Activated naive CD8-positive, alpha-beta T cell treated with anti-CD3 and anti-CD28 coated beads, Interleukin-2, amount 10 ng/mL, durations not matched to agents 7 days and 5 days (primary cell): ENCODE measurements at regions not wholly inside any gene's neighbourhood (a gene's known extent, or its start where the extent isn't known, plus 50 kb on each side); places are given as distances from the start of the nearest gene placed in this dataset.

Experiments used
- ATAC-seq: fragments of 150-1000 bp; cut with Tn5 transposase; one replicate; pipeline ENCODE4 v1.10.0; 2021; ENCODE audit warnings: low read depth, moderate library complexity
- POLR2A ChIA-PET: fragments of 350-600 bp; sonication (Branson Sonifier 250); formaldehyde crosslinking; loops from one replicate; lab custom pipeline; 2021; ENCODE audit warnings: antibody characterized with exemption; lab: Charles Lee
- DNase-seq: peaks from one replicate; pipeline ENCODE4 v3.0.0; 2021
- H3K27ac Mint-ChIP-seq: one replicate; pipeline ENCODE4 v1.8.0; 2022; ENCODE audit warnings: mild to moderate bottlenecking, mixed read lengths
- H3K27me3 Mint-ChIP-seq: one replicate; pipeline ENCODE4 v1.8.0; 2022; ENCODE audit warnings: mild to moderate bottlenecking, moderate library complexity, mixed read lengths
- H3K36me3 Mint-ChIP-seq: one replicate; pipeline ENCODE4 v1.8.0; 2021; ENCODE audit warnings: mild to moderate bottlenecking, mixed read lengths
- H3K4me1 Mint-ChIP-seq: one replicate; pipeline ENCODE4 v1.8.0; 2021; ENCODE audit warnings: mixed read lengths
- H3K4me3 Mint-ChIP-seq: one replicate; pipeline ENCODE4 v1.8.0; 2022; ENCODE audit warnings: mild to moderate bottlenecking, moderate library complexity, mixed read lengths
- H3K9me3 Mint-ChIP-seq: one replicate; pipeline ENCODE4 v1.8.0; 2021; ENCODE audit warnings: mixed read lengths

DNA sequence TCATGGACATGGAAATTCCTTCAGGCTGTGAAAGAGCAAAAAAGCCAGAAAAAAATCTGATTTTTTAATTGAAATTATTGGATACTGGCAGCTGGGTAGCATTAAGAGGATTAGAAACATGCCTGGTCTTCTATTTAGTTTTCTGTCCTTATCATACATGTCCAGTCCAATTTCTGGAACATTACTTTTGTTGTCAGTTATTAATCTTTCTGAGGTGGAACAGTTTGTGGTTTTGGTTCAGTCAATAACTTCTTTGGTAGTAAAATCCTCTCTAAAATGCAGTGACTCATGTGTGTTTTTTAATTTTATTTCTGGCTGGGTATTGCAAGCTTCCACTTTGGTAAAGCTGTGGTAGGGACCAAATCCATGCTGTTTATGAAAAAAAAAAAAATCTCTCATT is 687.0 kb upstream of the ADGRL2 start:
- Mint-ChIP-seq H3K9me3 (peaks cover 2% of the 10 kb centered on the region), H3K4me1 (no peaks in the 10 kb centered on the region), H3K27ac (no peak overlapping the region), H3K4me3 (no peak overlapping the region), H3K27me3 (no peaks in the 10 kb centered on the region), H3K36me3 (no peaks in the 10 kb centered on the region)
- DNase-seq, result no peak
- POLR2A ChIA-PET, result no interaction called here
- no peak for ATAC-seq

DNA sequence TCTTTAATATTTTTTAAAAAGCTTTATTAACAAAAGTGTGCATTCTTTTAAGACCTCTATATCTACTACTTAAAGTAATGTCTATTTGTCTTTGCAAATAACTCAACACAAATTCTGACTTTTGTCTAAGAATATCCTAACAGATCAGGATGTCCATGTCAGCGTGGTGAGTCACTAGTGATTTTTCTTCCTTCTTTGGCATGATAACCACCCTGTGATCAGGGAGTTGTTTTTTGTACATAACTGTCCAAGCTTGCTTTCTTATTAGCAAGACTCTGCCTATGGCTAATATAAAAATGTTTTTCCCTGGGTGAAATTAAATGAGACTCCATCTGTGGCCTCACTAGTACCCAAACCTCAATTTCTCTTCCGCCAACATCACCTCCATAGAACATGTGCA is 688.9 kb upstream of the ADGRL2 start:
- Mint-ChIP-seq H3K9me3 (peaks cover 2% of the 10 kb centered on the region), H3K4me3 (no peak overlapping the region), H3K27me3 (no peaks in the 10 kb centered on the region), H3K36me3 (no peaks in the 10 kb centered on the region), H3K4me1 (no peaks in the 10 kb centered on the region), H3K27ac (no peak overlapping the region)
- no peak for DNase-seq
- ATAC-seq, result no peak
- POLR2A ChIA-PET, result no interaction called here

DNA sequence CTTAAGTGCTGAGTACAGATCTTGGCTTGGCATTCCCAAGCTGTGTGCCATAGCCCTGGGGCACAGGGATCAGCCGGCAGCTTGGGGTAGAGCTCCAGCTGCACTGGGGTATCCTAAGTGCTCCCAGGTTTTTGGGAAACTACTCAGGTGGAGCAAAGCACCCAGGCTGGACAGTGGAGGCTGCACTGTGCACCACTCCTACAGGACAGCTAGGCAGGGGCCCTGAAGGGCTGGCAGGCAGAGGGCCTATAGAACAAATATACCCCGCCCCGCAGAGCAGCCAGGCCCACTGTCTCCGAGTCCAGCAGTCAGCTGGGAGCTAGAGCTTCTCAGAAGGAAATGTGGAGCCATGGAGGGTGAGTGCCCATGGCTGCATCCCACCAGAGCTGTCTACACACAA is 691.7 kb upstream of the ADGRL2 start:
- POLR2A ChIA-PET, result no interaction called here
- ATAC-seq (no peak), DNase-seq (no peak)
- no peaks in the 10 kb centered on the region for H3K36me3 Mint-ChIP-seq
- H3K4me3 Mint-ChIP-seq, result no peak overlapping the region
- no peak overlapping the region for H3K27ac Mint-ChIP-seq
- H3K27me3 Mint-ChIP-seq, result no peaks in the 10 kb centered on the region
- peaks cover 2% of the 10 kb centered on the region for H3K9me3 Mint-ChIP-seq
- H3K4me1 Mint-ChIP-seq, result no peaks in the 10 kb centered on the region

DNA sequence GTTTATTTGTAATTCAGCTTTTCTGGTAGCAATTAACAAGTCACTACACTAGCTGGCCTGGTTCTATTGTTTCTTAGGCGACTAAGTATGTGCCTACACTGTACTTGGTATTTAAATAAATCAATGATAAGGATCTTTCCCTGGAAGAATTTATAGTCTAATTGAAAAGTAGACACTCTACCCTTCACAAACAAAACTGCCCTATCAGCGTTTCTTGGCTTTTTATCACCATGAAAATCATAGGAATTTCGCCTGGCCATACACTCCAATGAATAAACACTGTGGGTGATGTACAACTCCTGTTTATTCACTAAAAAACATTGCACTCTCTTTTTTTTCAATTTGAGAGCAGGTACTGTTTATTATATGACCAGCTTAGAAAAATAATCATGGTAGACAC is 702.9 kb upstream of the ADGRL2 start:
- no peak for DNase-seq
- no peak overlapping the region for H3K4me3 Mint-ChIP-seq

DNA sequence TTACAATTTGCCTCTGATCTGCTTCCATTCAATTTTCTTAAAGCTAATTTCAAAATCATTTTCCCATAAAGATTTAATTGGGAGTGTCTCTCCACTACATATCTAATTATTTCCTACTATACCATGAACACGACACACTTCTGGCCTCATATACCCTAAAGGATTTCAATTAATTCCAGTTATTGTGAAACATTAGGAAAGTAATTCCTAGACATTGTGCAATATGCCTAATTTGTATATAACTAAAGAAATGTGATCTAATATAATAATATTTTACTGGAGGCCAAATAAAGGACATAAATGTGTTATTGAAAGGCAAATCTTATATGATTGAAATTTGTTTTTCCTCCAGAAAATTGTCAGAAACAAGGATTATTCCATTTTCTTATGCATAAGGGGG is 727.2 kb upstream of the ADGRL2 start:
- ATAC-seq, result no peak
- POLR2A ChIA-PET, result no interaction called here

More for the DNA sequence above, 702.9 kb upstream of the ADGRL2 start:
- Mint-ChIP-seq H3K4me1 (no peaks in the 10 kb centered on the region), H3K27ac (no peak overlapping the region), H3K36me3 (no peaks in the 10 kb centered on the region), H3K9me3 (peaks cover 2% of the 10 kb centered on the region), H3K27me3 (no peaks in the 10 kb centered on the region)
- POLR2A ChIA-PET, result no interaction called here
- ATAC-seq, result no peak

DNA sequence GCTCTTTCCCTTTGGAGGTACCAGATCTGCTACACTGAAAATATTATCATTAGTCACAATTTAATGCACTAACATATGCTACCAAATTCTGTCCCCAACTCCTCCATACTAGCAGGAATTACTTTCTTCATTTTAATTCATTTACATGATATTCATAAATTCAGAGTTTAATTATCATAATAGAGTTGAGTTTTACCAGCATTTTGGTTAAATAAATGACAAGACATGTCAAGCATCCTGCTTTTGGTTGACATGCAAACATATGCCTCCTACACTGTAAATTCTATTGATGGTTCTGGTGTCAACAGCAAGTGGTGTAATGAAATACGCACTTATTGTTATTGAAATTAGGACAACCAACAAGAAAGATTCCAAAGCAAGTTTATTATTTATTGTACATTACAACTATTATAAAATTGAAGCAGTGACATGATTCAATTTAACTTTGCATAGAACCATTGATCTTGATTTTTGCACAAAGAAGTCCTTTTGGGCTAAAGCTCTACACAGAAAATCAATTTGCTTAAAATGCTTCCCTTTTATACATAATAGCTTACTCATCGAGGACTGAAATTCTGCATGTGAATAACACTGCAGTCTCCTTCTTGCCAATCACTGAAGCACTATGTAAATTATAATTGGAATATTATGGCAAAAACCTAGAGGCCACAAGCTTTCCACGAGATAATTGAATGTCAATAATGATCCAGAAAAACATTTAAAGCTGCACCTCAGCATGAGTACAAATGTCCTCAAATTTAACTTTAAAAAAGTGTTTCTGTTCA is 728.6 kb upstream of the ADGRL2 start:
- no peak overlapping the region for H3K4me3 Mint-ChIP-seq
- DNase-seq, result no peak
- no peaks in the 10 kb centered on the region for H3K4me1 Mint-ChIP-seq
- H3K27ac Mint-ChIP-seq, result no peak overlapping the region
- no peaks in the 10 kb centered on the region for H3K27me3 Mint-ChIP-seq
- ATAC-seq, result no peak
- peaks cover 3% of the 10 kb centered on the region for H3K9me3 Mint-ChIP-seq
- POLR2A ChIA-PET, result no interaction called here
- no peaks in the 10 kb centered on the region for H3K36me3 Mint-ChIP-seq

More for the DNA sequence above, 727.2 kb upstream of the ADGRL2 start:
- no peaks in the 10 kb centered on the region for H3K36me3 Mint-ChIP-seq
- peaks cover 4% of the 10 kb centered on the region for H3K9me3 Mint-ChIP-seq
- no peaks in the 10 kb centered on the region for H3K27me3 Mint-ChIP-seq
- H3K4me3 Mint-ChIP-seq, result no peak overlapping the region
- no peak for DNase-seq
- no peak overlapping the region for H3K27ac Mint-ChIP-seq
- no peaks in the 10 kb centered on the region for H3K4me1 Mint-ChIP-seq

DNA sequence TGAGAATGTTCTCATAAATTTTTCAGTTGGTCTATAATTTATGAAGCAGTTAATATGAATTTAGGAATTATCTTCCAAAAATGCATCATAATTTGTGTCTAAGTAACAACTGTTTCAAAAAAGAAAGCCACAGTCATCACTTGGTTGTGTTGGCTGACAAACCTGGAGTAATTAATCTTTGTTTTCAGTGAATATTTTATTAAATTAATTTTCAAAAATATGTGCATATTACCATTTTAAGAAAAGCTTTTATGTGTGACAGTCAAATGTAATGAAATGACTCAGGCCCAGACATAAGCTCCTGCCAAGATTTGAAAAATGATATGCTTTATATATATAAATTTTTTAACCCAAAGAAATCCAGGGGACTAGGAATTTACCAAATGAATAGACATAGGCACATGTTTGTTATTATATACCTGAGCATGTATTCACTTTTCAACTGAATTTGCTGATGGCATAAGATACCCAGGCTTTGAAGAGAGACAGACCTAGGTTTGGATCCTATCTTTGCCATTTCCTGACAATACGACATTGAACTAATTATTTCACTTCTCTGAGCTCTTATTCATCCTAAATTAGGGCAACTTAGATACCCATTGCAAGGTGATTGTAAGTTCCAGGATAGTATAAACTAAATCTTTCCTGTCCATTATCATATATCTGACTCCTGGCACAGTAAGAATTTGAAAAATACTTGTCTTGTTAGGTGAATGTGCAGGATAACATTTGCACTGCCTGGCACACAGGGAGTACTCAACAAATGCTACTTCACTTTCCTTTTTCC is 729.5 kb upstream of the ADGRL2 start:
- Mint-ChIP-seq H3K27me3 (no peaks in the 10 kb centered on the region), H3K9me3 (peaks cover 3% of the 10 kb centered on the region), H3K4me1 (no peaks in the 10 kb centered on the region), H3K36me3 (no peaks in the 10 kb centered on the region), H3K4me3 (no peak overlapping the region), H3K27ac (no peak overlapping the region)
- POLR2A ChIA-PET, result no interaction called here
- no peak for DNase-seq
- ATAC-seq, result no peak

DNA sequence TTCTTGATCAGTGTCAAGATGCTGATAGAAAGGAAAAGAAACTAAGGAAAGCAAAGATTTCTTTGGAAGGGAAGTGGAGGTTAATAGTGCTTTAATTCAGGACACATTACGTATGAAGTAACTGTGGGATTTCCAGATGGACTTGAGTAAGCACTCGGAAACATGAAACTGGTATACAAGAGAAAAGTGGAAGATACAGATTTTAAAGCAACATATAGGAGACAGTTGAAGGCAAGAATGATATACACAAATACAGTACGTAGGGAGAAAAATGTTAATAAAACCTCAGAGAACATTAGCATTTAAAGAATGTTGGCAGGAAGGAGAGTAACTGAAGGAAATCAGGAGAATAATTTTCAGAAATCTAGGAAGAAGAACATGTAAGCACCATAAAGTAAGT is 730.9 kb upstream of the ADGRL2 start:
- ATAC-seq (no peak), DNase-seq (no peak)
- H3K27ac Mint-ChIP-seq, result no peak overlapping the region
- H3K27me3 Mint-ChIP-seq, result no peaks in the 10 kb centered on the region
- peaks cover 5% of the 10 kb centered on the region for H3K9me3 Mint-ChIP-seq
- POLR2A ChIA-PET, result no interaction called here
- no peak overlapping the region for H3K4me3 Mint-ChIP-seq
- H3K36me3 Mint-ChIP-seq, result no peaks in the 10 kb centered on the region
- no peaks in the 10 kb centered on the region for H3K4me1 Mint-ChIP-seq

DNA sequence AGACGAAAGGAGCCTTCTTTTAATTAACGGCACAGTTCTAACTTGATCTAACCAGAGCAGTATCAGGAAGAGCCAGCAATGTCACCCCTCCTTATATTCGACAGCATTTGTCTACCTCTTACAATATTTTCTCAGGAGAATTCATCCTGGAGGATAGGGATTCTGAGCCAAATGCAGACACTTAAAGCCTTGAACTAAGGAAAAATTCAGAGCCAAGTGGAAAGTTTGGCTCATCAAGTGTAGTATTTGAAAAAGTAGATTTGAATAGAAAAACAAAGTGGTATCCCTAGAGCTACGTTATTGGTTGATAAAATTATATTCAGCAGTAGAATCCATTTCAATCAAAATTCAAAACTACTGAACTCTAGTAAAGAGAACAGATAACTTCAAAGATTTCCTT is 732.0 kb upstream of the ADGRL2 start:
- ATAC-seq, result no peak
- Mint-ChIP-seq H3K27ac (no peak overlapping the region), H3K27me3 (no peaks in the 10 kb centered on the region), H3K4me1 (no peaks in the 10 kb centered on the region), H3K9me3 (peaks cover 5% of the 10 kb centered on the region), H3K4me3 (no peak overlapping the region), H3K36me3 (no peaks in the 10 kb centered on the region)
- POLR2A ChIA-PET, result no interaction called here
- DNase-seq, result no peak

DNA sequence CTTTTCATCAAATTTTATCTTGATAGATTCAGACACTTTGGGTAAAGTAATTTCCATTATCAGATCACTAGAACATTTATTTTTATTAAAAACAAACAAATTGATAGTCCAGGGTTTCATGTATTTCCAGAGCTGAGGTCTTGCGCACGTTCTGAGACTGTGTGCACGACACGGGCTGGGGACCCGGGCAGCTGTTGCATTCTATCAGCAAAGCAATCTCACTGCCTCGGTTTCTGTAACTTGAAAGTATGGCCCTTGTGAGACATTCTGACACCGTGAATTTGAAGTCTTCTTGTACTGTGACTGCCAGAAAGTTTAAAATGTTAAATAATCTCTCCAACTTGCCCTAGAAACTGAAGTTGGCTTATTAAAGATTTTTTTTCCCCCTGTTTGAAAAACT is 746.9 kb upstream of the ADGRL2 start:
- no peak overlapping the region for H3K27ac Mint-ChIP-seq
- no peaks in the 10 kb centered on the region for H3K27me3 Mint-ChIP-seq
- no peaks in the 10 kb centered on the region for H3K4me1 Mint-ChIP-seq
- no peaks in the 10 kb centered on the region for H3K36me3 Mint-ChIP-seq
- H3K4me3 Mint-ChIP-seq, result no peak overlapping the region
- ATAC-seq (no peak), DNase-seq (no peak)
- POLR2A ChIA-PET, result no interaction called here
- peaks cover 2% of the 10 kb centered on the region for H3K9me3 Mint-ChIP-seq

DNA sequence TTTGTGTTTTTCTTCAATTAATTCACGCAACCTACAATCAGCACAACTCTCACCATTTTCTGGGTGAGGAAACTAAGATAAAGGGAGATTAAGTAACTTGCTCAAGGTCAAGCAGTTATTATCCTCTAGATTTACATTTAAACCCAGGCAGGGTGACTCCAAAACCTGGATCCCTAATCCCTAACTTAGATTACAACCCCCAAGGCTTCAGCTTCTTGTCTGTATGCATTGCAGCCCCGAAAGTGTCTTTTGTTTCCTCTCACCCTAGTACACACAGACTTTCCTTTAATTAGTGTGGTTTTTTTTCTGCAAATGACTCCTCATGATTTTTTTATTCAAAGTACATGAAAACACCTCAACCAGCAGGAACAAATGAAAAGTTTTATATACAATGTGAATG is 748.6 kb upstream of the ADGRL2 start:
- no peaks in the 10 kb centered on the region for H3K27me3 Mint-ChIP-seq
- ATAC-seq, result no peak
- H3K36me3 Mint-ChIP-seq, result no peaks in the 10 kb centered on the region
- H3K4me3 Mint-ChIP-seq, result no peak overlapping the region
- H3K27ac Mint-ChIP-seq, result no peak overlapping the region
- no peaks in the 10 kb centered on the region for H3K4me1 Mint-ChIP-seq
- DNase-seq, result no peak
- POLR2A ChIA-PET, result no interaction called here
- peaks cover 2% of the 10 kb centered on the region for H3K9me3 Mint-ChIP-seq

DNA sequence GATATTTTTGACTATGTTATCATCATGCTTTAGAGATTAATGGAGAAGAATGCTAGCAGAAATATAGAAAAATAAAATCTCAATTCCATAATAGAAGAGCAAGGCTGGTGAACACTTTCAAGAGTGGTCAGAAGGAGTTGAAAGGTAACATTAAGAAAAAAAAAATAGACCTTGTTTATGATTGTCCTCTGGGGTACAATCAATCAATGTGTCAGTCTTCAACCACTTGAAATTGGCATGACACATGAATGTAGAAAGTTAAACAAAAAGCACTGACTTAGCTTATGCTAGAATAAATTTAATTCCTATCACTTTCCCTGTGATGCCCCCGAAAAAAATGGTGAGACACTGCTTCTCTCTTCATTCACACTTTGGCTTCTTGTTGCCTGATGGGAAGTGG is 750.3 kb upstream of the ADGRL2 start:
- peaks cover 2% of the 10 kb centered on the region for H3K9me3 Mint-ChIP-seq
- H3K27me3 Mint-ChIP-seq, result no peaks in the 10 kb centered on the region
- no peak overlapping the region for H3K27ac Mint-ChIP-seq
- no peaks in the 10 kb centered on the region for H3K36me3 Mint-ChIP-seq
- POLR2A ChIA-PET, result no interaction called here
- H3K4me1 Mint-ChIP-seq, result no peaks in the 10 kb centered on the region
- no peak for ATAC-seq
- no peak for DNase-seq
- no peak overlapping the region for H3K4me3 Mint-ChIP-seq

DNA sequence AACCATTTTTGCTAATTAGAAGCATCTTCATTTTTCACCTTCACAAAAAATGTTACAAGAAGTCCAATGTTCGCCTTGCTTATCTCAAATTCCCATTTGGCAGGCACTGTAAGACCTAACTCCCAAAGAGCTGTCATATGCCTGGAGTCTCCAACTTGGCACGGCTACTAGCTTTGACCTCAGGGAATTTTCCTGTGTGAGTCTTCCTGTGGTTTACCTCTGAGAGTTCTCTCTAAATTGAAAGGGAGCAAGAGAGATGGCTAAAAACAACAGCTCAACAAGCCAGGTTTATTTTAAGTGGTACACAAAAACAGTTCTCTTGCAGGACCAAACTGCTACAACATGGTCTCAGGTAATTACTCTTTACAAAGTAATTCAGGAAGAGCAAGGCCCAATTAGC is 756.0 kb upstream of the ADGRL2 start:
- no peak overlapping the region for H3K4me3 Mint-ChIP-seq
- DNase-seq (no peak), ATAC-seq (no peak)
- no peaks in the 10 kb centered on the region for H3K27me3 Mint-ChIP-seq
- no peaks in the 10 kb centered on the region for H3K36me3 Mint-ChIP-seq
- H3K9me3 Mint-ChIP-seq, result peaks cover 1% of the 10 kb centered on the region
- POLR2A ChIA-PET, result no interaction called here
- H3K4me1 Mint-ChIP-seq, result no peaks in the 10 kb centered on the region
- no peak overlapping the region for H3K27ac Mint-ChIP-seq

DNA sequence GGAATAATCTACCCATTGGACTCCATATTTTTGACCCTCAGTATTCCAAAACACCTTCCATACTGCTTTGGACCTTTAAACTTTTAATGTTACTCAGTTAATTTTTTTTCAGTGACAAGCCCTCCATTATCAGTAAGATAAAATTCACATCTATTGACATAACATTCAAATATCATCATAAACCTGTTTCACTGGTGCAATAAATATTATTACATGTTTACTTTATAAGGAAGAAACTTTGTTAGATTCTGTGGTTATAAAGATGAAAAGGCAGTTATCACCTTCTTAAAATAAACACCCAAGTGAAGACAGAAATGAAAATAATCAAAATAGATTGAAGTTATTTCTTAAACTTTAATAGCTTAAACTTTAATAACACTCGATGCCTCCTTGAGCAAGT is 758.5 kb upstream of the ADGRL2 start:
- DNase-seq (no peak), ATAC-seq (no peak)
- Mint-ChIP-seq H3K4me1 (no peaks in the 10 kb centered on the region), H3K27me3 (no peaks in the 10 kb centered on the region), H3K36me3 (no peaks in the 10 kb centered on the region), H3K9me3 (peaks cover 3% of the 10 kb centered on the region), H3K27ac (no peak overlapping the region), H3K4me3 (no peak overlapping the region)
- POLR2A ChIA-PET, result no interaction called here
